IMR-90 (cell line): ENCODE measurements at regions not wholly inside any gene's neighbourhood (a gene's known extent, or its start where the extent isn't known, plus 50 kb on each side); places are given as distances from the start of the nearest gene placed in this dataset.

Experiments used
- ATAC-seq: fragments of 200-7000 bp; cut with Tn5 transposase; 2 replicates; pipeline ENCODE4 v1.9.1; 2020; ENCODE audit warnings: low read depth, mild to moderate bottlenecking, moderate library complexity
- BruUV-seq: library from RNA; stranded (reverse); fragments of 400-500 nt; replicated peaks from 2 replicates; lab custom pipeline; 2021; lab: Mats Ljungman, UMichigan
- CTCF ChIA-PET: fragments of 300-600 bp; formaldehyde crosslinking; extraction: SDS; loops from one replicate; lab custom pipeline; 2021; ENCODE audit warnings: antibody characterized with exemption; lab: Yijun Ruan, JAX
- POLR2A ChIA-PET: fragments of 300-600 bp; sonication (Branson Sonifier 250); formaldehyde crosslinking; loops from one replicate; lab custom pipeline; 2022; ENCODE audit warnings: antibody characterized with exemption; ENCODE audit not compliant: unreplicated experiment; lab: Charles Lee
- DNase-seq: peaks from one replicate; pipeline ENCODE4 v3.0.0; 2013
- H2AFZ ChIP-seq: replicated peaks from 2 replicates; pipeline ENCODE3; 2013; ENCODE audit warnings: low read length, mild to moderate bottlenecking; ENCODE audit not compliant: poor library complexity
- H2AK5ac ChIP-seq: 2 replicates; pipeline ENCODE4 v1.6.1; 2013; ENCODE audit warnings: low read depth, low read length, inconsistent platforms
- H2AK9ac ChIP-seq: replicated peaks from 2 replicates; pipeline ENCODE3; 2013; ENCODE audit warnings: mild to moderate bottlenecking, low read depth, low read length, moderate library complexity; ENCODE audit not compliant: poor library complexity
- H2BK120ac ChIP-seq: 2 replicates; pipeline ENCODE4 v1.6.1; 2013; ENCODE audit warnings: low read depth, low read length, inconsistent platforms
- H2BK15ac ChIP-seq: 3 replicates; pipeline ENCODE4 v1.6.1; 2013; ENCODE audit warnings: low read depth, low read length, inconsistent platforms
- H2BK20ac ChIP-seq: 2 replicates; pipeline ENCODE4 v1.6.1; 2013; ENCODE audit warnings: low read depth, mild to moderate bottlenecking, inconsistent platforms, low read length, moderate library complexity
- H2BK5ac ChIP-seq: 2 replicates; pipeline ENCODE4 v1.6.1; 2013; ENCODE audit warnings: mild to moderate bottlenecking, low read depth, low read length, inconsistent platforms; ENCODE audit not compliant: poor library complexity, severe bottlenecking
- H3K14ac ChIP-seq: replicated peaks from 2 replicates; pipeline ENCODE4 v1.6.1; 2013; ENCODE audit warnings: low read depth, low read length, inconsistent platforms
- H3K18ac ChIP-seq: 2 replicates; pipeline ENCODE4 v1.6.1; 2013; ENCODE audit warnings: low read depth, low read length, control low read depth
- H3K23ac ChIP-seq: 2 replicates; pipeline ENCODE4 v1.6.1; 2013; ENCODE audit warnings: low read depth, low read length, inconsistent platforms
- H3K27ac ChIP-seq: 2 replicates; pipeline ENCODE4 v1.5.1; 2013; ENCODE audit warnings: mild to moderate bottlenecking, control low read depth, low read length; ENCODE audit not compliant: insufficient read depth
- H3K27me3 ChIP-seq: 2 replicates; pipeline ENCODE4 v1.6.1; 2013; ENCODE audit warnings: low read length; ENCODE audit not compliant: control insufficient read depth, insufficient read depth
- H3K36me3 ChIP-seq: 2 replicates; pipeline ENCODE4 v1.6.1; 2013; ENCODE audit warnings: low read length, mixed read lengths; ENCODE audit not compliant: control insufficient read depth, insufficient read depth
- H3K4ac ChIP-seq: 2 replicates; pipeline ENCODE4 v1.6.1; 2013; ENCODE audit warnings: low read depth, low read length, inconsistent platforms
- H3K4me1 ChIP-seq: 2 replicates; pipeline ENCODE4 v1.6.1; 2013; ENCODE audit warnings: low read length, mixed read lengths; ENCODE audit not compliant: control insufficient read depth, insufficient read depth
- H3K4me2 ChIP-seq: 2 replicates; pipeline ENCODE4 v1.6.1; 2013; ENCODE audit warnings: low read depth, mild to moderate bottlenecking, control low read depth, low read length, moderate library complexity
- H3K4me3 ChIP-seq: 2 replicates; pipeline ENCODE4 v1.5.1; 2013; ENCODE audit warnings: low read depth, mild to moderate bottlenecking, control low read depth, low read length, moderate library complexity; ENCODE audit not compliant: insufficient read depth
- H3K56ac ChIP-seq: 2 replicates; pipeline ENCODE4 v1.6.1; 2013; ENCODE audit warnings: low read length, inconsistent platforms; ENCODE audit not compliant: insufficient read depth; ENCODE audit errors: extremely low read depth
- H3K79me1 ChIP-seq, 2 experiments: 2 replicates each; pipeline ENCODE4 v1.6.1; 2013; ENCODE audit warnings: low read length in 2 of 2, inconsistent platforms in 1 of 2, low read depth in 1 of 2
- H3K9ac ChIP-seq: 2 replicates; pipeline ENCODE4 v1.6.1; 2013; ENCODE audit warnings: low read depth, low read length, control low read depth
- H3K9me1 ChIP-seq: 2 replicates; pipeline ENCODE4 v1.6.1; 2013; ENCODE audit warnings: low read length, inconsistent platforms; ENCODE audit not compliant: insufficient read depth
- H3K9me3 ChIP-seq: 2 replicates; pipeline ENCODE4 v1.6.1; 2013; ENCODE audit warnings: low read length; ENCODE audit not compliant: control insufficient read depth, insufficient read depth
- H4K20me1 ChIP-seq: 2 replicates; pipeline ENCODE4 v1.6.1; 2013; ENCODE audit warnings: low read length, inconsistent platforms; ENCODE audit not compliant: insufficient read depth
- H4K5ac ChIP-seq: 2 replicates; pipeline ENCODE4 v1.6.1; 2013; ENCODE audit warnings: mild to moderate bottlenecking, low read depth, low read length, control low read depth
- H4K8ac ChIP-seq, 2 experiments: 2 replicates each; pipeline ENCODE4 v1.6.1; 2013; ENCODE audit warnings: low read depth in 2 of 2, low read length in 2 of 2, control low read depth in 1 of 2, inconsistent platforms in 1 of 2
- H4K91ac ChIP-seq: 2 replicates; pipeline ENCODE4 v1.6.1; 2013; ENCODE audit warnings: low read depth, low read length, inconsistent platforms; ENCODE audit not compliant: insufficient read depth
- BHLHE40 ChIP-seq: fragments of 150-350 bp; IDR thresholded peaks from 2 replicates; pipeline ENCODE4 v1.6.1; 2016; ENCODE audit warnings: mild to moderate bottlenecking, low read depth, low read length
- CEBPB ChIP-seq: IDR thresholded peaks from 2 replicates; pipeline ENCODE4 v1.6.1; 2012; ENCODE audit warnings: low read depth, low read length, improper control_type of control experiment
- CHD1 ChIP-seq: IDR thresholded peaks from 2 replicates; pipeline ENCODE4 v1.6.1; 2012; ENCODE audit warnings: low read depth, low read length, improper control_type of control experiment
- CTCF ChIP-seq: conservative IDR thresholded peaks from 2 replicates; pipeline ENCODE4 v1.5.1; 2012; ENCODE audit warnings: mild to moderate bottlenecking, low read depth, low read length, improper control_type of control experiment
- FOS ChIP-seq: fragments of 150-350 bp; IDR thresholded peaks from 2 replicates; pipeline ENCODE4 v1.6.1; 2016; ENCODE audit warnings: low read depth, low read length
- MAFK ChIP-seq: IDR thresholded peaks from 2 replicates; pipeline ENCODE4 v1.6.1; 2012; ENCODE audit warnings: low read depth, low read length, improper control_type of control experiment
- MAZ ChIP-seq: IDR thresholded peaks from 2 replicates; pipeline ENCODE4 v1.6.1; 2012; ENCODE audit warnings: low read depth, mild to moderate bottlenecking, low read length, improper control_type of control experiment, moderate library complexity, borderline replicate concordance
- NFE2L2 ChIP-seq: fragments of 150-350 bp; IDR thresholded peaks from 2 replicates; pipeline ENCODE4 v1.6.1; 2016; ENCODE audit warnings: low read depth, mild to moderate bottlenecking, low read length
- POLR2A ChIP-seq: IDR thresholded peaks from 2 replicates; pipeline ENCODE4 v1.6.1; 2012; ENCODE audit warnings: mild to moderate bottlenecking, low read depth, low read length
- RAD21 ChIP-seq: IDR thresholded peaks from 2 replicates; pipeline ENCODE4 v1.6.1; 2012; ENCODE audit warnings: low read length, improper control_type of control experiment
- RCOR1 ChIP-seq: IDR thresholded peaks from 2 replicates; pipeline ENCODE4 v1.6.1; 2012; ENCODE audit warnings: mild to moderate bottlenecking, low read length, improper control_type of control experiment; ENCODE audit not compliant: insufficient replicate concordance
- RFX5 ChIP-seq: IDR thresholded peaks from 2 replicates; pipeline ENCODE4 v1.8.0; 2012; ENCODE audit warnings: low read depth, mild to moderate bottlenecking, low read length, moderate library complexity
- SMC3 ChIP-seq: fragments of 150-350 bp; IDR thresholded peaks from 2 replicates; pipeline ENCODE4 v1.6.1; 2016; ENCODE audit warnings: low read depth, mild to moderate bottlenecking, antibody characterized with exemption, low read length, moderate library complexity
- dilution Hi-C: fragments of 300-500 bp; cut with HindIII; formaldehyde crosslinking; loops from one replicate; pipeline ENCODE4 v1.14.3; 2018; ENCODE audit warnings: low sequenced_read_pairs; ENCODE audit not compliant: unreplicated experiment
- in situ Hi-C: fragments of 300-500 bp; cut with MboI; formaldehyde crosslinking; loops from 3 replicates; pipeline ENCODE4 v1.14.3; 2019; ENCODE audit warnings: low sequenced_read_pairs, inconsistent platforms, mixed read lengths
- intact Hi-C: fragments of 100-400 bp; cut with micrococcal nuclease; formaldehyde crosslinking; loops from 2 replicates; pipeline ENCODE4 v1.10.0; 2022
- TF ChIP-seq, protein P1 (sequence below): fragments of 150-350 bp; IDR thresholded peaks from 2 replicates; pipeline ENCODE4 v1.6.1; 2016; ENCODE audit warnings: low read depth, mild to moderate bottlenecking, low read length, moderate library complexity, borderline replicate concordance
- TF ChIP-seq, protein P2 (sequence below): fragments of 150-350 bp; IDR thresholded peaks from 2 replicates; pipeline ENCODE4 v1.6.1; 2017; ENCODE audit warnings: mild to moderate bottlenecking, antibody characterized with exemption, low read length, low read depth

DNA sequence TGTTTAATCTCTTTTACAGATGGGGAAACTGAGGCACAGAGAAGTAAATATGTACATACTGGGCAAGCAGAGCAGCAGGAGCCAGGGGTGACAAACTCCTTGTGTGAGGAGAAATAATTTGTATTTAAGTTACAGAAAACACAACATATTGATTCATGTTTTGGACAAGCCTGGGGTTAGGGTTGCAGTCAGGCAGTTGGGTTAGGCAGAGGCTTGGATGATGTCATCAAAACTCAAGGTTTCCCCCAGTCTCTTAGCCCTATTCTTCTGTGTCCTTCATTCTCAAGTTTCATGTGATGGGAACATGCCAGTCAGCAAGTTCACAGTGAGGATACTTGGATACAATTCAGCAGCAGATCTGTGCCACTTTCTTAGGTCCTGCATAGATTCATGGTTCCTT, 181.4 kb downstream of the CXCL12 start:
- no TSS peak for BruUV-seq
- H4K8ac ChIP-seq: no peak overlapping the region
- CTCF ChIA-PET: no interaction called here
- peaks cover 6% of the 10 kb centered on the region for H3K9me3 ChIP-seq
- no peak overlapping the region for H3K9ac ChIP-seq
- ATAC-seq: no peak
- H2BK20ac ChIP-seq: no peak overlapping the region
- no peaks in the 10 kb centered on the region for H3K79me1 ChIP-seq
- no peak overlapping the region for H2AK5ac ChIP-seq
- no peaks in the 10 kb centered on the region for H4K20me1 ChIP-seq
- H3K36me3 ChIP-seq: no peaks in the 10 kb centered on the region
- no peak overlapping the region for H2BK5ac ChIP-seq
- H3K4ac ChIP-seq: no peak overlapping the region
- no peak overlapping the region for H2AK9ac ChIP-seq
- H3K27me3 ChIP-seq: peaks cover 30% of the 10 kb centered on the region
- no peak for DNase-seq
- H4K5ac ChIP-seq: no peak overlapping the region
- H2BK15ac ChIP-seq: no peak overlapping the region
- intact Hi-C loops (no loop called here), in situ Hi-C loops (no loop called here), dilution Hi-C loops (no loop called here)
- TF ChIP-seq, protein P1, sequence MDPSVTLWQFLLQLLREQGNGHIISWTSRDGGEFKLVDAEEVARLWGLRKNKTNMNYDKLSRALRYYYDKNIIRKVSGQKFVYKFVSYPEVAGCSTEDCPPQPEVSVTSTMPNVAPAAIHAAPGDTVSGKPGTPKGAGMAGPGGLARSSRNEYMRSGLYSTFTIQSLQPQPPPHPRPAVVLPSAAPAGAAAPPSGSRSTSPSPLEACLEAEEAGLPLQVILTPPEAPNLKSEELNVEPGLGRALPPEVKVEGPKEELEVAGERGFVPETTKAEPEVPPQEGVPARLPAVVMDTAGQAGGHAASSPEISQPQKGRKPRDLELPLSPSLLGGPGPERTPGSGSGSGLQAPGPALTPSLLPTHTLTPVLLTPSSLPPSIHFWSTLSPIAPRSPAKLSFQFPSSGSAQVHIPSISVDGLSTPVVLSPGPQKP: no peak
- TF ChIP-seq POLR2A (no peak), RFX5 (no peak), NFE2L2 (no peak), RCOR1 (no peak), MAFK (no peak), SMC3 (no peak), CEBPB (no peak), MAZ (no peak), BHLHE40 (no peak), CTCF (no peak), CHD1 (no peak), RAD21 (no peak), FOS (no peak)
- TF ChIP-seq, protein P2, sequence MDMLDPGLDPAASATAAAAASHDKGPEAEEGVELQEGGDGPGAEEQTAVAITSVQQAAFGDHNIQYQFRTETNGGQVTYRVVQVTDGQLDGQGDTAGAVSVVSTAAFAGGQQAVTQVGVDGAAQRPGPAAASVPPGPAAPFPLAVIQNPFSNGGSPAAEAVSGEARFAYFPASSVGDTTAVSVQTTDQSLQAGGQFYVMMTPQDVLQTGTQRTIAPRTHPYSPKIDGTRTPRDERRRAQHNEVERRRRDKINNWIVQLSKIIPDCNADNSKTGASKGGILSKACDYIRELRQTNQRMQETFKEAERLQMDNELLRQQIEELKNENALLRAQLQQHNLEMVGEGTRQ: no peak
- H4K91ac ChIP-seq: no peak overlapping the region
- H3K9me1 ChIP-seq: no peaks in the 10 kb centered on the region
- H3K4me2 ChIP-seq: no peak overlapping the region
- H3K23ac ChIP-seq: no peak overlapping the region
- no peak overlapping the region for H3K14ac ChIP-seq
- H2AFZ ChIP-seq: no peak overlapping the region
- no peak overlapping the region for H2BK120ac ChIP-seq
- POLR2A ChIA-PET: no interaction called here
- no peak overlapping the region for H3K27ac ChIP-seq
- no peak overlapping the region for H3K4me3 ChIP-seq
- H3K56ac ChIP-seq: no peak overlapping the region
- no peak overlapping the region for H3K18ac ChIP-seq
- peaks cover 5% of the 10 kb centered on the region for H3K4me1 ChIP-seq
